Spinal cord (tissue), 9 donors: ENCODE measurements at regions not wholly inside any gene's neighbourhood (a gene's known extent, or its start where the extent isn't known, plus 50 kb on each side); places are given as distances from the start of the nearest gene placed in this dataset.

Source experiments
- DNase-seq, 6 donors: peaks; one replicate each; pipeline versions ENCODE4 v3.0.0 to v3.0.0-alpha.2; 2013 to 2015; ENCODE audit warnings: low spot score in 6 of 6, low read depth in 4 of 6
- H3K27ac ChIP-seq: one replicate; pipeline ENCODE4 v1.5.1; 2013; ENCODE audit warnings: low read depth, low read length, control low read depth
- H3K27me3 ChIP-seq: one replicate; pipeline ENCODE4 v1.6.1; 2013; ENCODE audit warnings: low read length; ENCODE audit not compliant: control insufficient read depth, insufficient read depth
- H3K36me3 ChIP-seq: one replicate; pipeline ENCODE4 v1.6.1; 2013; ENCODE audit warnings: low read length; ENCODE audit not compliant: control insufficient read depth, insufficient read depth
- H3K4me1 ChIP-seq: one replicate; pipeline ENCODE4 v1.6.1; 2013; ENCODE audit warnings: low read length; ENCODE audit not compliant: control insufficient read depth, insufficient read depth
- H3K4me3 ChIP-seq: one replicate; pipeline ENCODE4 v1.5.1; 2013; ENCODE audit warnings: low read depth, low read length, control low read depth
- H3K9me3 ChIP-seq: one replicate; pipeline ENCODE4 v1.6.1; 2013; ENCODE audit warnings: low read length; ENCODE audit not compliant: control insufficient read depth, insufficient read depth
- WGBS: methylation state at CpG from one replicate; pipeline ENCODE4 v1.1.5; 2013; ENCODE audit warnings: missing lambda C conversion rate; ENCODE audit not compliant: insufficient coverage; 5-methylcytosine and 5-hydroxymethylcytosine counted together
- donor health status: healthy.

GRCh38 chr12:130016194-130016593 lies 112.4 kb upstream of the TMEM132D start:
- WGBS, result 81% methylated on average over 4 of the region's 5 CpGs
- H3K36me3 ChIP-seq, result no peaks in the 10 kb centered on the region
- H3K4me1 ChIP-seq, result peaks cover 27% of the 10 kb centered on the region
- H3K27me3 ChIP-seq, result peaks cover 5% of the 10 kb centered on the region
- no peaks in the 10 kb centered on the region for H3K9me3 ChIP-seq
- no peak overlapping the region for H3K4me3 ChIP-seq
- no peak for DNase-seq
- no peak overlapping the region for H3K27ac ChIP-seq

GRCh38 chr12:130016986-130017385 lies 113.2 kb upstream of the TMEM132D start:
- H3K27me3 ChIP-seq, result peaks cover 5% of the 10 kb centered on the region

GRCh38 chr12:130017591-130018449 lies 114.0 kb upstream of the TMEM132D start:
- no peak overlapping the region for H3K4me3 ChIP-seq

More at GRCh38 chr12:130016986-130017385, 113.2 kb upstream of the TMEM132D start:
- peaks cover 27% of the 10 kb centered on the region for H3K4me1 ChIP-seq
- peak overlapping the region; percentile 15 for H3K27ac ChIP-seq
- WGBS, result 82% methylated on average over 12 of the region's 17 CpGs
- no peak overlapping the region for H3K4me3 ChIP-seq
- H3K36me3 ChIP-seq, result no peaks in the 10 kb centered on the region
- no peaks in the 10 kb centered on the region for H3K9me3 ChIP-seq
- no peak for DNase-seq

GRCh38 chr12:130018614-130019013 lies 114.8 kb upstream of the TMEM132D start:
- Histone ChIP-seq H3K27me3 (peaks cover 2% of the 10 kb centered on the region), H3K4me3 (no peak overlapping the region)
- WGBS, result 96% methylated on average over 11 of the region's 11 CpGs

More at GRCh38 chr12:130017591-130018449, 114.0 kb upstream of the TMEM132D start:
- 18% methylated on average over 26 of the region's 34 CpGs for WGBS
- peak in 3 of 6 donors; percentile 42 to 87 (median 84) for DNase-seq
- Histone ChIP-seq H3K27me3 (peaks cover 5% of the 10 kb centered on the region), H3K36me3 (no peaks in the 10 kb centered on the region), H3K27ac (peak overlapping the region; percentile 49), H3K4me1 (peaks cover 27% of the 10 kb centered on the region), H3K9me3 (no peaks in the 10 kb centered on the region)

DNA sequence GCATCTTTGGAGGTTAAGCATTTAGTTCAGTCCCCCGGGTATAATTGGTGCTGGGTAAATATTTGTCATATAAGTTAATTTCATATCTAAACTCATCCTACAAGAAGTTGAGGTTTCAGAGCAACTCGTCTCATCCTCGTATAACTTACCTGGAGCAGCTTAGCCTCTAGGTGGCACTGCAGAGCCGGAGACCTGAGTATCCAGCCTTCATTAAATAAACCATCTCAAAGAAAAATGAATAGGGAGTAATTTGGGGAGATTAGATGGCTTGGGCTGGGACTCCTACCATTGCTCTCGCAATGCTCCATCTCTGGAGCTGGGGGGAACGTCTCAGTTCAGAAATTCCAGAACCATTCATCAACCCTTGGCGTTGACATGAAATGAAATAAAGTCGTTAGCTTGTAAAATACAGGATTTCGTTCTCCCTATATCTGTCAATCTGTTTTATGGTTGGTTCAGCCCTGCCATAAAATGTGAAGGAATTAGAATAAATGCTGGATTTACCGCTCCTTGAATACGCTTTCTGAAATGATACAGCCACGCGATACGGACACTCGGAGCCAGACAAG lies 122.9 kb upstream of the TMEM132D start:
- Histone ChIP-seq H3K27me3 (no peaks in the 10 kb centered on the region), H3K4me1 (no peaks in the 10 kb centered on the region), H3K4me3 (no peak overlapping the region), H3K27ac (no peak overlapping the region), H3K9me3 (no peaks in the 10 kb centered on the region), H3K36me3 (no peaks in the 10 kb centered on the region)
- 80% methylated on average over 6 of the region's 15 CpGs for WGBS
- peak in 2 of 6 donors; percentile 57 to 86 for DNase-seq

More at GRCh38 chr12:130018614-130019013, 114.8 kb upstream of the TMEM132D start:
- no peak for DNase-seq
- Histone ChIP-seq H3K36me3 (no peaks in the 10 kb centered on the region), H3K9me3 (no peaks in the 10 kb centered on the region), H3K4me1 (peaks cover 25% of the 10 kb centered on the region), H3K27ac (no peak overlapping the region)

GRCh38 chr12:130027798-130028197 lies 124.0 kb upstream of the TMEM132D start:
- Histone ChIP-seq H3K4me1 (no peaks in the 10 kb centered on the region), H3K27me3 (no peaks in the 10 kb centered on the region)
- WGBS, result no CpG with 5 or more reads among the region's 1 CpG

DNA sequence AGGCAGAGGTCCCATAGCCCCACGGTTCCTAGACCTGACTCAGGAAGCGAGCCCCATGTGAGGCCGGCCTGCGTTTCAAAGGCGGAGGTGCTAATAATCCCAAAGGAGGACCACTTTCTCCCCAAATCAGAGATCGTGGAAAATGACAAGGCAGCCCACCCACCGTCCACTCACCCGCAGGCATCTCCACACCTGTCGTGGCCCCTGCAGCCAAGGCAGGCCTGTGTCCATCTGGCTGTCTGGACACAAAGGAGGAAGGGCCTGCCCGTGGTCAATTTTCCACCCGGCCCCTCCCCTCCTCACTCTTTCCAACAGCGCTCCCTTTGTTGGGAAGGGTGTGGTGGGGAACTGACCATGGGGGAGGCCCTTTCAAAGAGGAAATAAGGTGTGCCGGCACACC lies 125.3 kb upstream of the TMEM132D start:
- H3K27me3 ChIP-seq, result peaks cover 3% of the 10 kb centered on the region
- no peaks in the 10 kb centered on the region for H3K36me3 ChIP-seq
- H3K27ac ChIP-seq, result no peak overlapping the region
- 89% methylated on average over 10 of the region's 13 CpGs for WGBS
- DNase-seq, result no peak
- no peaks in the 10 kb centered on the region for H3K4me1 ChIP-seq
- no peak overlapping the region for H3K4me3 ChIP-seq
- no peaks in the 10 kb centered on the region for H3K9me3 ChIP-seq

More at GRCh38 chr12:130027798-130028197, 124.0 kb upstream of the TMEM132D start:
- Histone ChIP-seq H3K9me3 (no peaks in the 10 kb centered on the region), H3K27ac (no peak overlapping the region), H3K4me3 (no peak overlapping the region), H3K36me3 (no peaks in the 10 kb centered on the region)
- DNase-seq, result no peak

GRCh38 chr12:130031041-130031440 lies 127.2 kb upstream of the TMEM132D start:
- H3K27me3 ChIP-seq, result peaks cover 3% of the 10 kb centered on the region
- no peak for DNase-seq

DNA sequence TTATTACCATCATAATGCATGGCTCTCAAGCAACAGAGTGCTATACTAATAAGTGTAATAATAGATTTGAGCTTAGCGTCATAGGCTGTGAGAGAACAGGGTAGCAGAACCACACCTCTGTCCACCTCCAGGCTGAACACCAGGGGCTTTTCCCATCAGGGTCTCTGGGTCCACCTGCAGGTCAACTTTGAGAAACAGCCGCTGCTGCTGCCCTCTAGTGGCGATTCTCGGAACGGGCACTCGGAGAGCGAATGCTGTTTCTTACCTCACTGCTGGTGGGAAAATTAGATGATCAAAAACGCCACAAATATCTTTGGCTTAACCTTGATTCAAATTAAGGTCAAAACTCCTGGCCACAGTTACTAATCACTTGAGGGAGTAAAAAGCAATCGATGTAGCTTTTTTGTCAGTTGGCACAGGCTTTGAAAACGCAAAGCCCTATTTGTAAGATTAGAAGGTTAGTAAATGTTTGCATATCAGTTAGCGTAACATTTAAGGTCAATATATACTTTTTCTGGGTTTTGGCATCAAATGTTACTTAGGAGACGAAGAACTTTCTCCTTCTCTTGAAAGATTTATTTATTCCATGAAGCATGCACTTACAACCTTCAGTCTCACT lies 127.9 kb upstream of the TMEM132D start:
- H3K9me3 ChIP-seq, result no peaks in the 10 kb centered on the region
- H3K36me3 ChIP-seq, result no peaks in the 10 kb centered on the region
- H3K4me3 ChIP-seq, result no peak overlapping the region
- H3K4me1 ChIP-seq, result no peaks in the 10 kb centered on the region
- DNase-seq, result peak in 2 of 6 donors; percentile 62 to 80
- WGBS, result 2% methylated on average over 6 of the region's 12 CpGs
- H3K27ac ChIP-seq, result no peak overlapping the region
- peaks cover 3% of the 10 kb centered on the region for H3K27me3 ChIP-seq

More at GRCh38 chr12:130031041-130031440, 127.2 kb upstream of the TMEM132D start:
- no peaks in the 10 kb centered on the region for H3K9me3 ChIP-seq
- no peak overlapping the region for H3K27ac ChIP-seq
- no peak overlapping the region for H3K4me3 ChIP-seq
- H3K36me3 ChIP-seq, result no peaks in the 10 kb centered on the region
- no peaks in the 10 kb centered on the region for H3K4me1 ChIP-seq
- WGBS, result 89% methylated on average over 11 of the region's 15 CpGs
